ENCODE measurements at regions not wholly inside any gene's neighbourhood (a gene's known extent, or its start where the extent isn't known, plus 50 kb on each side); places are given as distances from the start of the nearest gene placed in this dataset.

GRCh38 chr14:75363570-75364227 is 64.1 kb upstream of the JDP2 start:
- Histone ChIP-seq H3K36me3 (ENCODE audit: control insufficient read depth, insufficient read depth, low read length) (no peaks in the 10 kb centered on the region), H4K20me1 (replicated peaks; ENCODE audit: control insufficient read depth, insufficient read depth, low read length) (no peaks in the 10 kb centered on the region), H2AFZ (ENCODE audit: low read depth, low read length) (no peak overlapping the region), H3K27ac (ENCODE audit: extremely low read depth, low read depth, low read length) (no peak overlapping the region), H3K4me2 (ENCODE audit: insufficient read depth, low read length) (no peak overlapping the region), H3K4me1 (replicated peaks in 1 of 2; ENCODE audit: control insufficient read depth in 2 of 2, insufficient read depth in 2 of 2, low read length in 2 of 2) (no peaks in the 10 kb centered on the region), H3K9me1 (ENCODE audit: control insufficient read depth, insufficient read depth, low read length) (no peaks in the 10 kb centered on the region), H3K9me3 (replicated peaks; ENCODE audit: control insufficient read depth, insufficient read depth, low read depth, low read length) (no peaks in the 10 kb centered on the region), H3K79me2 (ENCODE audit: control insufficient read depth, insufficient read depth, low read length) (no peaks in the 10 kb centered on the region), H3K9ac (ENCODE audit: insufficient read depth in 1 of 2, low read depth in 2 of 2, low read length in 2 of 2) (no peak overlapping the region), H3K27me3 (ENCODE audit: control insufficient read depth in 2 of 2, insufficient read depth in 2 of 2, low read length in 2 of 2) (peaks cover 0 to 14% of the 10 kb centered on the region in 2 experiments; a peak in 4 of 5 replicates), H3K4me3 (no peak overlapping the region)
- ChIA-PET CTCF (ENCODE audit: low intra/inter-chr PET ratio) (no interaction called here), POLR2A (interaction anchor here (0.7 to 1.1 kb wide), 2 partner anchors 9 kb away, joined by 3 to 4 read pairs; no protein-coding TSS in a partner anchor)
- FAIRE-seq = no peak
- in situ Hi-C loops (cut with MboI) = no loop called here
- no peak for ATAC-seq
- TF ChIP-seq ZNF282 (CRISPR knock-in tag; IDR thresholded peaks at IDR 0.05) (no peak), NCOR1 (IDR thresholded peaks at IDR 0.05) (no peak), SMAD1 (IDR thresholded peaks at IDR 0.05; ENCODE audit: low read depth, low read length, partially characterized antibody) (no peak), ZNF431 (CRISPR knock-in tag; IDR thresholded peaks at IDR 0.05) (no peak), SIN3B (IDR thresholded peaks at IDR 0.05; ENCODE audit: low read depth) (no peak), IRF9 (tag; IDR thresholded peaks at IDR 0.05) (no peak), NR2F6 (CRISPR knock-in tag; IDR thresholded peaks at IDR 0.05) (no peak), TAF7 (tag; IDR thresholded peaks at IDR 0.05) (no peak), CHD4 (IDR thresholded peaks at IDR 0.05; ENCODE audit: insufficient read depth, insufficient replicate concordance, low read depth, low read length, poor library complexity, severe bottlenecking) (no peak), NFIC (IDR thresholded peaks at IDR 0.05) (no peak), GATAD2B (IDR thresholded peaks at IDR 0.05; ENCODE audit: borderline replicate concordance) (no peak), EWSR1 (IDR thresholded peaks at IDR 0.05; ENCODE audit: borderline replicate concordance, low read depth, partially characterized antibody) (no peak), PHF20 (IDR thresholded peaks at IDR 0.05; ENCODE audit: partially characterized antibody) (no peak), HLTF (IDR thresholded peaks at IDR 0.05) (no peak), RHOXF2B (CRISPR knock-in tag; conservative IDR thresholded peaks at IDR 0.05) (no peak)
- DNase-seq (ENCODE audit: extremely low read depth in 1 of 4, low spot score in 3 of 4) = no peak
- intact Hi-C loops (cut with micrococcal nuclease) = no loop called here
- no TSS peak for BruUV-seq (replicated peaks)
- 2% methylated on average over 4 of the region's 4 CpGs for WGBS (ENCODE audit: insufficient coverage, low coverage, missing lambda C conversion rate)
